ENCODE measurements at regions not wholly inside any gene's neighbourhood (a gene's known extent, or its start where the extent isn't known, plus 50 kb on each side); places are given as distances from the start of the nearest gene placed in this dataset.

DNA sequence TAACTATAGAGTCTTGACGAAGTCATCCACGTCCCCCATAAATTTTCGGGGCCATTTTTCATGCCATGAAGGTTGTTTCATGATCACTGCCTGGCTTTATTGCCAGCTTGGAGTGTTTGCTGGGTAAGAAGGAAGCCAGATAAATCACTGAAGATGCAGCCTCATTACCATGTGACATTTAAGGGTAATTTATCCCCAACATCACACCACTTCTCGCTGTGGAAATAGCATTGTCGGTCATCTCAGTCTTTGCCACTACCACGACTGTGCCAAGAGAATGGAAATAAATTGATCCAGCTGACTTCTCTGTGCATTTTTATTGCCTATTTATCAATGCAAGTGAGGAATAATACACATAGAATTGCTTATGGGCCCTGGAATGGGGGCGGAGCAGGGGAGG, 617.9 kb downstream of the AJAP1 start:
- H3K27ac Mint-ChIP-seq, result no peak overlapping the region
- no peaks in the 10 kb centered on the region for H3K9me3 Mint-ChIP-seq (ENCODE audit: low read depth)
- no peaks in the 10 kb centered on the region for H3K4me1 Mint-ChIP-seq (ENCODE audit: low read depth)
- no peak overlapping the region for H3K4me3 Mint-ChIP-seq
- peaks cover 2% of the 10 kb centered on the region for H3K27me3 Mint-ChIP-seq
- H3K36me3 Mint-ChIP-seq, result no peaks in the 10 kb centered on the region

DNA sequence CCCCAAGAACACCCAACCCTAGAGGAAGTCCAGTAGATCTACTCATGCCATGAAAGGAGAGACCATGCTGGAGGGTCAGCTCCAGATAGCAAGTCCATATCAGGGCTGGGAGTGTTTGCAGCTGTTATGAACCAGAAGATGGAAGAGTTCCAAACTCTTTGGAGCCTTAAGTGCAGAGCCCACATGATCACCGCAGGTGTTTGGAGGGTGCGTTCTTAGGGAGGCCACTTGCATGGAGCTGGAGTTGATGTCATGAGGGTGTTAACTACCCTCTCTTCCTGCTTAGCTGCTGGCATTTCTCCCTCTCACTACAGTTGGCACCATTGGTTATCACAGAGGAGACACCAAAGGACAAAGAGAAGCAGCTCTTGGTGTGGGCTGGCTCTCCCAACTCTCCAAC, 616.9 kb downstream of the AJAP1 start:
- Mint-ChIP-seq H3K4me1 (ENCODE audit: low read depth) (no peaks in the 10 kb centered on the region), H3K9me3 (ENCODE audit: low read depth) (no peaks in the 10 kb centered on the region), H3K27ac (no peak overlapping the region), H3K36me3 (no peaks in the 10 kb centered on the region), H3K4me3 (no peak overlapping the region), H3K27me3 (peaks cover 2% of the 10 kb centered on the region)

DNA sequence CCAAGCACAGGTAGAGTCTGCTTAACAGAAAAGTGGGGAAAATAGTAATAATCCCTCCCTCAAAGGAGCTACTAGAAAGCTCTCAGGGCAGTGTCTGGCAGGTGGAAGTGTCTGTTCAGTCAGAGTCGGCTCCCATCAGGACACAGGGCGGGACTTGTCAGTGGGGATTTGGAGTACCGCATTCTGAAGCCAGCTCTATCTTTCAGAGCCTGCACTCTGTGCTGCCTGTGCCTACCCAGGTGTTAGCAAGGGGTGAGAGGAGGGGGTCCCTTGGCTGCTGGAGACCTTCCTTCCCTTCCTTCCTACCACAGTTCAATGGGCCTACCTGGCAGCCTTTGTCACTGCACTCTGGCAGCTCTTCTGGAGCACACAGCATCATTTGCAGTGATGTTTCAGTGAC, 615.5 kb downstream of the AJAP1 start:
- peaks cover 2% of the 10 kb centered on the region for H3K27me3 Mint-ChIP-seq
- H3K4me3 Mint-ChIP-seq, result no peak overlapping the region
- no peak overlapping the region for H3K27ac Mint-ChIP-seq

DNA sequence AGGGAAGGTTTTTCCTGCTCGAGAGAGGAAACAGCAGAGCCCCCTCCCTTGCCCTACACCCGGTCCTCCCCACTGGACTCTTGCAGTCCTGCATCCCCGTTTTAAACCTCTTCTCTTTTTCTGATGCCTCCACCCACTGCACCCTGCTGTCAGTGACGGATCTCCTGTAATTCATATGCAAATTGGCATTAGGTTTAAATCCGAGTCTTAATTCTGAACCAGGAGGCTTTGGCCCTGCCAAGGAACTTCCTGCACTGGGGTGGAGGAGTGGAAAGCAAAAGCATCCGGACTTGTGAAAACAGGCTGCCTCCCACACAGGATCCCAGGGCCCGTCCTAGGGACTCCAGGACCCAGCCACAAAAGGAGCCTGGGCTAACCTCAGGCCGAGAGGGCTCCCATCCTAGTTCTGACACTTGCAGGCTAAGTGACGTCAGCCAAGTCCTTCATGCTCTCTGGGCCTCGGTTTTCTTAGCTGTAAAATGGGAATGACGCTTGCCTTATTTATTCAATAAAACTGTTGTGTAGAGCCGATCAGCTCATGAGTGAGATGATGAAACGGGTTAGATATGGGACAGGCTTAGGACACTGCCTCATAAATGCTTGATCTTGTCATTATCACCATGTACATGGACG, 613.3 kb downstream of the AJAP1 start:
- Mint-ChIP-seq H3K4me1 (ENCODE audit: low read depth) (no peaks in the 10 kb centered on the region), H3K9me3 (ENCODE audit: low read depth) (no peaks in the 10 kb centered on the region), H3K36me3 (no peaks in the 10 kb centered on the region), H3K27me3 (peaks cover 2% of the 10 kb centered on the region), H3K27ac (no peak overlapping the region), H3K4me3 (no peak overlapping the region)

More for the DNA sequence above, 615.5 kb downstream of the AJAP1 start:
- Mint-ChIP-seq H3K4me1 (ENCODE audit: low read depth) (no peaks in the 10 kb centered on the region), H3K9me3 (ENCODE audit: low read depth) (no peaks in the 10 kb centered on the region), H3K36me3 (no peaks in the 10 kb centered on the region)

DNA sequence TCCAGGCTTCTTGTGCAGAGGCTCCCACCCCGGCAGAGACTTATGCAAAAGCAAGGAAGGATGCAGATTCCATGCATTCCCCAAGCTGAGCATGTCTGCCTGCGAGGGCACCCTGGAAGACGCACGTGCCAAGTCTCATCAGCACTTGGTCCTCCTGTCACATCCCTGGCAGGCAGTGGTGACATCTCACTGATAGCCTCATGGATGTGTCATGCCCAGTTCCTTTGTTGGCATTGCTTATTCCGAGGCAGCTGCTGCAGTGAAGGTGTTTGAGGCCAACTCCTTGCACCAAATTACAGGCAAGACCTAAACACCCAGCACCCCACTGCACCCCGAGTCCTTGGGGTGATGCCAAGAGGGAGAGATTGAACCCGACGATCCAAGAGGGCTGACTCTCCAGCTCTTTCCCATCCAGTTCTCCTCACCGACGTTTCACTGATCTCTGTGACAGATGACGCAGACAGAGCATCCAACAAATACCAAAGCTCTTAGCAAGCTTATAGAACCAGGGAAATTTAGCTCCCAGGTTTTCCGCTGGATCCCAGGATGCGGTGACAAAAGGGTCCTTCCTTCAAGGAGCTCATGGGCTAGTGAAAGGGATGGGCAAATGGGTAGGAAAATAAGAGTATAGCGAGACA, 611.1 kb downstream of the AJAP1 start:
- no peak overlapping the region for H3K4me3 Mint-ChIP-seq
- H3K4me1 Mint-ChIP-seq (ENCODE audit: low read depth), result no peaks in the 10 kb centered on the region
- H3K36me3 Mint-ChIP-seq, result no peaks in the 10 kb centered on the region
- H3K9me3 Mint-ChIP-seq (ENCODE audit: low read depth), result no peaks in the 10 kb centered on the region
- no peak overlapping the region for H3K27ac Mint-ChIP-seq
- peaks cover 2% of the 10 kb centered on the region for H3K27me3 Mint-ChIP-seq

DNA sequence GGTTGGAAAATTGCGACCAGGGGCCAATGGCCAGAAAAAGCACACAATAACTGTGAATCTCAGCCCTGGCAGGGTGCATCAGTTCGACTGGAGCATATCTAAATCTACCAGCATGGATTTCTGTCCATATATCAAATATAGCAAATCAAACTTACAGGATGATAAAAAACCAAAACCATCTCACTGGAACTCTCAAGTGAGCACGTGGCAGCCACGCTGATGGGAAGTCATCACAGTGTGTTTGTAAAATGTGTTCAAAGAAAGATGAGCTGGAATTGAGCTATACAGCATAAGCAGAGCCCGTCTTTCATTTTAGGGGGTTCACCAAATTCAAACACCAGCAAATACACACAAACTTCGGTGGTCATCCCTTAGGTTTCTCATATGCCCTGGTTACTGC, 610.1 kb downstream of the AJAP1 start:
- Mint-ChIP-seq H3K4me3 (no peak overlapping the region), H3K36me3 (peaks cover 2% of the 10 kb centered on the region), H3K9me3 (ENCODE audit: low read depth) (peaks cover 2% of the 10 kb centered on the region), H3K27me3 (peaks cover 2% of the 10 kb centered on the region), H3K4me1 (ENCODE audit: low read depth) (no peaks in the 10 kb centered on the region), H3K27ac (no peak overlapping the region)

DNA sequence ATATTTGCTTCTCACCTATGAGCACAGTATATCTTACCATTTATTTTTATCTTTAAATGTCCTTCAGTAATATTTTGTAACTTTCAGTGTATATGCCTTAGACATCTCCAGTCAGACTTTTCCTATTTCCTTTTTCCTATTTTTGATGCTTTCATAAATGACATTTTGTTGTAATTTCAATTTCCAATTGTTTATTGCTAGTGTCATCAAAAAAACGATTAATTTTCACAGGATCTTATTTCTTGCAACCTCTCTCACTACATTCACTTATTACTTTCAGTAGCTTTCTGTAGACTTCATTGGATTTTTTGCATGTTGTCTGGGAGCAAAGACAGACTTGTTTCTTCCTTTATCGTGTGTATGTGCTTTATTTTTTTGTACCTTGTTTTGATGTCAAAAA, 602.4 kb downstream of the AJAP1 start:
- no peak overlapping the region for H3K27ac Mint-ChIP-seq
- H3K36me3 Mint-ChIP-seq, result peaks cover 8% of the 10 kb centered on the region
- peaks cover 12% of the 10 kb centered on the region for H3K9me3 Mint-ChIP-seq (ENCODE audit: low read depth)
- H3K4me1 Mint-ChIP-seq (ENCODE audit: low read depth), result no peaks in the 10 kb centered on the region
- H3K27me3 Mint-ChIP-seq, result no peaks in the 10 kb centered on the region
- H3K4me3 Mint-ChIP-seq, result no peak overlapping the region

DNA sequence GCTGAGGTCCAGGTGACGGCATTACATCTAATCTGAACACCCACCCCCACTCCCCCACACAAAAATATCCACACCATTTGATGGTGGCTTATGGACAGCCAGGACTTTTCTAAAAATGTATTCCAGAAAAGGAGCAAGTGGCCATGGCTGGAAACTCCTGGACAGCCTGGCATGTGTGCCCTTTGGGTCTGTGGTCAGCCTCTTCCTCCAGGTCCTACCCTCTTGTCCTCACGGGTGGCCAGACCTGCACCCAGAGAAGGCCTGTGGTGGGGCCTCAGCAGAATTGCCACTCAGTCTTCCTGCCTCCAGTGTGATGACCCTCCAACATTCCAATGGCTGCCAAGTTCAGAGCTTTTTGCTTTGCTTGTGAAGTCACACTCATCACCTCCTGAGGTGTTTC, 600.6 kb downstream of the AJAP1 start:
- Mint-ChIP-seq H3K27me3 (no peaks in the 10 kb centered on the region), H3K27ac (no peak overlapping the region), H3K4me3 (no peak overlapping the region), H3K36me3 (peaks cover 8% of the 10 kb centered on the region), H3K9me3 (ENCODE audit: low read depth) (peaks cover 12% of the 10 kb centered on the region), H3K4me1 (ENCODE audit: low read depth) (no peaks in the 10 kb centered on the region)

DNA sequence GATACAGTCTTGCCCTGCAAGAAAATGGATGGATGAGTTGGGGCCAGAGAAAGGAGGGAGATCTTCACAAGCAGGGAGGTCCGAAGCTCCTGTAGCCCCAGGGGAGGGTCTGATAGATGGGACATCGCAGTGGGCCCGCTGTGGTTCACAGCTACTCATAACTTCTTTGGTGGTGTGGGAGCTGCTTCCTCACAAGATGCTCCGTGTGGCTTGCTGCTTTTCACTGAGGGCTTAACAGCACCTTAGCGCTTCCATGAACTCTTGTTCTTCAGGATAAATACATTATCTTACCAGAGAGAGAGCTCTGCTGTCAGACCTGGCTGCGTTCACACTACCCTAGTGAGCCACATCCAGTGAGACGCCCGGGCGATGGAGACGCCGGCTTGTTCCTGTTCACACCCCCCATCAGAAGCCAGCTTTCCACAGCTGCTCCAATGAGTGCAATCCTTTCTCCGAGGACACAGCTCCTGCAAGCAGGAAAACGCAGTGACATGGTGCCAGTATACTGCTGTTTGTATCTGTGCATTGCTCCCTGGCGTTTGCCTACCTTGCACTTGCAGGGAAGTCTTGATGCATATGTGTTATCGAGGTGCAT, 599.8 kb downstream of the AJAP1 start:
- peaks cover 7% of the 10 kb centered on the region for H3K9me3 Mint-ChIP-seq (ENCODE audit: low read depth)
- H3K36me3 Mint-ChIP-seq, result peaks cover 5% of the 10 kb centered on the region
- no peaks in the 10 kb centered on the region for H3K4me1 Mint-ChIP-seq (ENCODE audit: low read depth)
- no peaks in the 10 kb centered on the region for H3K27me3 Mint-ChIP-seq
- H3K4me3 Mint-ChIP-seq, result no peak overlapping the region
- no peak overlapping the region for H3K27ac Mint-ChIP-seq

DNA sequence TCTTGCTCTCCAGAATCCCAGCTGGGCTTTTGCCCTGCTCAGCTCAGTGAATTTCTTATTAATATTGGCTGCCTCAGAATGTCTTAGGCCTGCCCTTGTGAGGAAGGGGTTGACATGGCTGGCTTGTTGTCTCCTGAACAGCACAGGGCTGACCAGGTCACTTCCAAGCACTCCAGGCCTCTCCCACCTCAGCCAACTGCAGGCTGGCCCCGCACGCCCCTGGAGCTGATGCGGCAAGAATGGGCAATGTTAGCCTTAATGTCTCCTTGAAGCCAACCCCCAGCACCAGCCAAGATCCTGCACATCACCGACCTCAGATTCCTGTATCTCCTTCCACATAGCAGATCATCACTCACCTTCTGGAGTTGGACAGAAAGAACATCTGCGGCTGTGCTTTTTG, 598.6 kb downstream of the AJAP1 start:
- Mint-ChIP-seq H3K36me3 (peaks cover 3% of the 10 kb centered on the region), H3K4me1 (ENCODE audit: low read depth) (no peaks in the 10 kb centered on the region), H3K9me3 (ENCODE audit: low read depth) (no peaks in the 10 kb centered on the region), H3K27ac (no peak overlapping the region), H3K4me3 (no peak overlapping the region), H3K27me3 (no peaks in the 10 kb centered on the region)

DNA sequence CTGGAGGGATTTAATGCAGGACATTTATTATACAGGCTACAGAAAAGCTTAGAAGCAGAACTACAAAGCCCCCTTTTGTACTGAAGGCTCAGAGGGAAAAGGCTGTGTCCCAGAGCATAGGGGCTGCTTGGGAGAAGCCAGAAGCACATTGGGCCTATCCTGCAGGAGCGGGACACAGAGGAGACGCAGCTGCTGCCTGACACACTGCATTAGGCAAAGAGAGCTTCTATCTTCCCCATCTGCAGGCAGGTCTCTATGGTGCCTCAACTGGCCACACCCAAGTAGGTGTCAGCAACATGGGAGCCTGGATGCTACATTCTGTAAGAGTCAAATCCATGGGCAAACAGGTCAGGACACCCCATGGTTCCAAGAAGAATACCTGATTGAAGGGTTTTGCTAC, 595.9 kb downstream of the AJAP1 start:
- no peak overlapping the region for H3K4me3 Mint-ChIP-seq
- no peaks in the 10 kb centered on the region for H3K4me1 Mint-ChIP-seq (ENCODE audit: low read depth)
- no peak overlapping the region for H3K27ac Mint-ChIP-seq
- H3K9me3 Mint-ChIP-seq (ENCODE audit: low read depth), result no peaks in the 10 kb centered on the region
- H3K36me3 Mint-ChIP-seq, result no peaks in the 10 kb centered on the region
- H3K27me3 Mint-ChIP-seq, result peaks cover 2% of the 10 kb centered on the region

DNA sequence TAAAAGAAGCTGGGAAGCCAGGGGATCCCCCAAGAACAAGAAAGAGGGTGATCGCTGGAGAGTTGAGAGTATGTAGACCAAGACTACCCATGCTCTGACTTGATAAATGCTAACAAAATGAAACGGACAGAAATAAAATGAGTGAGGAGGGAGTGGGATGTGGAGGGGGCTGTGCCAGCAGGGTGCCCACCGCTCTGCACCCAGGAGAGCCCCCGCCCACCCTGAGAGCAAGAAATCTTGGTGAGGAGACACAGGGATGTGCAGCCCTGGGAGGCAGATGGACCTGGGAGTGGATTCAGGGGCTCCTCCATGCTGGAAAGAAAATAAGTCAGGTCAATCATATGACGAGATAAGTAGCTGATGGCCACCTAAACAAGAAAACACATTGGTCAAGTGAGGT, 590.9 kb downstream of the AJAP1 start:
- Mint-ChIP-seq H3K4me3 (no peak overlapping the region), H3K27ac (no peak overlapping the region), H3K9me3 (ENCODE audit: low read depth) (no peaks in the 10 kb centered on the region)

DNA sequence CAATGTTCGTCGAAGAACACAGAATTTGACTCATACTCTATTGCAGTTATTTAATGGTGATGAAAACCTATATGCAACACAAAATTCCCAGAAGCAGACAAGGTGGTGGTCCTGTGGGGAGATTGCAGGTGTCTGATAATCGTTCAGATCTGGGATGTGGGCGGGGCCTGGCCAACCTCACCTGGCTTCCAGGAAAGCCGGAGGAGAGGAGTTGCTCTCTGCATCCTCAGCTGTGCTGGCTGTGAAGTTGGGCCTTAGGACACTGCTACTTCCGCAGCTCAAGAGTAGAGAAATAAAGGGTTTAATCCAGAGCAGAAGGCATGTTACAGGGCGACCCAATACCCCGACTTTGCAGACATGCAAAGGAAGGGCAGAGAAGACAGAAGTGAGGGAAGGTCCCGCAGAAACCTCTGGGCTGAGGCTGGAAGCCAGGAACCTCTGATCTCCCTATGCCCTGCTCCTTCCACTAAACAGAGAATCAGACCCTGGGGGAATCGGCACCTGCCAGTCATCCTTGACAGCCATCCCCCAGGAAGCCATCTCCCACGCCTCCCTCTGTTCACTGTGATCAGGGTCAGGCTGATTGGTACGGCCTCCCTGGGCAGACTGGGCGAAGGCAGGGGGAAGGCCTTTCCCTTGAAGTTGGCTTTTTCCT, 590.3 kb downstream of the AJAP1 start:
- Mint-ChIP-seq H3K4me1 (ENCODE audit: low read depth) (no peaks in the 10 kb centered on the region), H3K4me3 (no peak overlapping the region), H3K27me3 (peaks cover 2% of the 10 kb centered on the region), H3K27ac (no peak overlapping the region), H3K9me3 (ENCODE audit: low read depth) (no peaks in the 10 kb centered on the region), H3K36me3 (no peaks in the 10 kb centered on the region)

More for the DNA sequence above, 590.9 kb downstream of the AJAP1 start:
- H3K27me3 Mint-ChIP-seq, result peaks cover 2% of the 10 kb centered on the region
- H3K36me3 Mint-ChIP-seq, result no peaks in the 10 kb centered on the region
- H3K4me1 Mint-ChIP-seq (ENCODE audit: low read depth), result no peaks in the 10 kb centered on the region

DNA sequence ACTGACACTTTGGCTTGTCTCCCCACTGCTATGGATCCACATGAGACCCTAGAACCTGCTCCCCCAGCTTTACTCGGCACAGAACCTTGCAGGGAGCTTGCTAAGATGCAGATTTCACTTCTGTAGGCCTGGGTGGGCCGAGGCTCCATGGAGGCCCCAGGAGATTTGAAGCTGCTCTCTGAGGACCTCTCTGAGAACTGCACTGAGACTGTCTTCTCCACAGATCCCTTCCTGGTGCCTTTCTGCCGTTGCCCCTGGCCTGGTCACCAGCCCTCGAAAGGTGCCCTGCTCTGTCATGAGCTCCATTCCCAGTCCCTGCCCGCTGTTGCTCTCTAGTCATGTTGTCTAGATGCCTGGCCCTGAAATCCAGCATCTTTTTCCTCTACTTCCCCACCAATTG, 588.4 kb downstream of the AJAP1 start:
- Mint-ChIP-seq H3K4me3 (no peak overlapping the region), H3K9me3 (ENCODE audit: low read depth) (no peaks in the 10 kb centered on the region), H3K36me3 (no peaks in the 10 kb centered on the region), H3K27me3 (peaks cover 2% of the 10 kb centered on the region), H3K27ac (no peak overlapping the region), H3K4me1 (ENCODE audit: low read depth) (no peaks in the 10 kb centered on the region)

DNA sequence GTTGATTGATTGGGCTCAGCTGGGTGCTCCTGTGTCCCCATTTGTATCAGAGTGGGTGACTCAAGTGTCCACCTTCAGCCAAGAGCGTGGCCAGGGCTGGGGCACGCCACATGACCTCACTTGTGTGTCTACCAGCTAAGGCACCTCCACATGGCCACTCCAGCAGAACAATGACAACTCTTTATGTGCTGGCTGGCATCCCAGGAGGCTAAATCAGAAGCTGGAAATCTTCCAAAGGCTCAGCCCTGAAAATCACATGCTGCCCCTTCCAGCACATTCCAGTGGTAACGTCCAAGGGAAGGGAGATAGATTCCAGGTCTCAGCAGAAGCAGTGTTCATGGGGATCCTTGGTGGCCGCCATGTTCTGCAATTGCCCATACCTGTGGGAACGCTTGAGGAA, 585.5 kb downstream of the AJAP1 start:
- Mint-ChIP-seq H3K4me3 (no peak overlapping the region), H3K36me3 (no peaks in the 10 kb centered on the region), H3K27me3 (no peaks in the 10 kb centered on the region), H3K4me1 (ENCODE audit: low read depth) (peaks cover 2% of the 10 kb centered on the region), H3K27ac (no peak overlapping the region), H3K9me3 (ENCODE audit: low read depth) (no peaks in the 10 kb centered on the region)

Data from activated naive CD8-positive, alpha-beta T cell (primary cell).